GM18861 (cell line): ENCODE measurements at regions not wholly inside any gene's neighbourhood (a gene's known extent, or its start where the extent isn't known, plus 50 kb on each side); places are given as distances from the start of the nearest gene placed in this dataset.

Experiments
- ATAC-seq: cut with Tn5 transposase; IDR thresholded peaks from one replicate; pipeline ENCODE4 v1.9.1; 2021; ENCODE audit not compliant: unreplicated experiment

DNA sequence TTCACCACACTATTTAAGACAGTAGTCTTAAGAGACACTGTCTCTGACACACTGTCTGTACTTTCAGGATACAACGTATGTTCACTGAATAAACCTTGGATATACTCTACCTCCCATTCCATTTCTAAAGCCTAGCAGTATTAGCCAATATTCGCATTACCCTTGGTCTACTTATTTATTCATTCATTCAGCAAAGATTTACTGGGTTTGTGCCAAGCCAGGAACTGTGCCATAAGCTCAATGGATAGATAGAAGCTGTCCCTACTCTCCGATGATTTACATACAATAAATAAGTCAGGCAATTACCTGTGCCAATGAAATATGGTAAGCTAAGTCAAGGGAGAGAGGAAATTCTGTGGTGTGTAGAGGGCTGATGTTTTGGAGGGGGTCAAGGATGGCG is 195.2 kb upstream of the RAB4A start:
- ATAC-seq: no peak

DNA sequence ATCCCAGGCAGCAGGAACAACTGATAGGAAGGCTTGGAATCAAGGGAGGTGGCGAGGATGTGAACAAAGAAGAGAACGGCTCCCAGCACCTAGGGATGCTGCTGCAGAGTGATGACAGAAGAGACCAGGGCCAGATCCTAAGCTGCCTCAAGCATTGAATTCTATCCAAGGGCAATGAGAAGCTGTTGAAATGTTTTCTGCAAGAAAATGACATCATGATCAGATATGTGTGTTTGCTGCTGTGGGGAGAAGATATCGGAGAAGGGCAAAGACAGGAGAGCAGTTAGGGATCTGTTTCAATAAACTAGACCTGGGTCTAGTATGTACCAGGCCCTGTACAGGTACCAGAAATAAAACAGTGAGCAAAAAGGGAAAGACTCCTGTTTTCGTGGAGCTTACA is 194.7 kb upstream of the RAB4A start:
- ATAC-seq: no peak

DNA sequence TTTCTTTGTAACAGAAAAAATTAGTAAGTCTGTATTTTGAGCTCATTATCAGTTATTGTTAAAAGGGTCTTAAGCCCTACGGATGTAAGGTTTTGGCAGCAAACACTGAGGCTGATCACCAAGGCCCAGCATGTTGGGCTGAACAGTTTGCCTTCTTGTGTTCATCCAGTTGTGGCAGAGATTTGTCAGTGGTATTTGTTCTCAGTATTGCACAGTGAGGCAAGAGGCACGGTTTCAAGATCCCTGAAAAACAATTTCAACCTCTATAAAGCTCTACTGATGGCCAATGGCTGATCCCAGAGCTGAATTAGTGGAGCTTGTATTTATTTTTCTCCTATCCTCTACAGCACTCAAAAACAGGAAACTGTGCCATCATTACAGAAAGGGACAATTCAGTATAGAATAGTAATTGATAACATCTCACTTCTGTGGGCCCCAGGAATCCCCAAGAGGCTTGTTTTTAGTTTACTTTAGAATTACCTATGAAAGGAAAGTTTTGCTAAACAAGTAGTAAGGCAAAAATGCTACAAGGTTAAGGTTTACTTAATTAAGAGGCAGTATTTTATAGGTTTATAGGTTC is 191.8 kb upstream of the RAB4A start:
- ATAC-seq: no peak

DNA sequence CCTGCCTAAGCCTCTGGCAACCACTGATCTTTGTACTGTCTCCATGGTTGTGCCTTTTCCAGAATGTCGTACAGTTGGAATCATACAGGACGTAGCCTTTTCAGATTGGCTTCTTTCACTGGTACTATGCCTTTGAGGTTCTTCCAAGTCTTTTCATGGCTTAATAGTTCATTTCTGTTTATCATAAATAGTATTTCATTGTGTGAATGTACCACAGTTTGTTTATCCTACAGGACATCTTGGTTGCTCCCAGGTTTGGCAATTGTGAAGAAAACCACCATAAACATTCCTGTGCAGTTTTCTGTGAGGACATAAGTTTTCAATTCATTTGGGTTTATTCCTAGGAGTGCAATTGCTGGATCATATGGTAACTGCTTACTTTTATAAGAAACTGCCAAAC is 190.6 kb upstream of the RAB4A start:
- ATAC-seq: no peak

DNA sequence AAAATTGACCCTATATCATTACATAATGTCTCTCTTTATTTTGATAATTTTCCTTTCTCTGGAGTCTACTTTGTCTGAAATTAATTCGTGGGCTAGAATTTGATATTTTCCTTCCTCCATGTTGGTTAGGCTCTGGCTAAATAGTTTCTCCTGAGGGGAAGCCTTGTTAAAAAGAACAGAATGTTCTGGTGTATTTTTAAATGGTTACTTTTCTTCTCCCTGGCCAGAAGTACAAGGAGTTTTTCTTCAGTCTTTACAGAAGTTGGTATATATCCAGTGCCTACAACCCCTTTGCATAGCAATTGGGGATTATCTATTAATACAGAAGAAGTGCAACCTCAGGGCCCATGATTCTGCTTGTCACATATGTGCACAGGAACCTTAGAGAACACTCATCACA is 185.6 kb upstream of the RAB4A start:
- no peak for ATAC-seq

DNA sequence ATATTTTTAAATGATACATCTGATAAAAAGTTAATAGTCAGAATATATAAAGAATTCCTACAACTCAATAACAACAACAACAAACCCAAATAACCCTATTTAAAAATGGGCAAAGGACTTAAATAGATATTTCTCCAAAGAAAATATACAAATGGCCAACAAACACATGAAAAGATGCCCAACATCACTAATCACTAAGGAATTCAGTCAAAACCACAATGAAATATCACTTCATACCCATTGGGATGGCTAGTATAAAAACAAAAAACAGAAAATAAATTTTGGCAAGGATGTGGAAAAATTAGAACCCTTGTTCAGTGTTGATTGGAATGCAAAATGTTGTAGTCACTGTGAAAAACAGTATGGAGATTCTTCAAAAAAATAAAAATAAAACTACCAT is 184.8 kb upstream of the RAB4A start:
- no peak for ATAC-seq

DNA sequence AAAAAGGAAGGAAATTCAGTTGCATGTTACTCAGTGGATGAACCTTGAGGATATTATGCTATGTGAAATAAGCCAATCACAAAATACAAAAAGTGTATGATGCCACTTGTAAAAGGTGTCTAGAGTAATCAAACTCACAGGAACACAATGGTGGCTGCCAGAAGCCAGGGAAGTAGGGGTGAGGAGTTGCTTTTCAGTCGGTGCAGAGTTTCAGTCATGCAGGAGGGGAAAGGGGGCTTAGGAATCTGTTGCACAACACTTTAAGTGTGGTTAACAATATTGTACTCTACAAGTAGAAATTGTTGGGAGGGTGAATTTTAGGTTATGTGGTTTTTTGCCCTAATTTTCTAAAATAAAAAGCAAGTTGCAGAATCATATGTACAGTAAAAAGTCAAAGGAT is 184.2 kb upstream of the RAB4A start:
- ATAC-seq: no peak

DNA sequence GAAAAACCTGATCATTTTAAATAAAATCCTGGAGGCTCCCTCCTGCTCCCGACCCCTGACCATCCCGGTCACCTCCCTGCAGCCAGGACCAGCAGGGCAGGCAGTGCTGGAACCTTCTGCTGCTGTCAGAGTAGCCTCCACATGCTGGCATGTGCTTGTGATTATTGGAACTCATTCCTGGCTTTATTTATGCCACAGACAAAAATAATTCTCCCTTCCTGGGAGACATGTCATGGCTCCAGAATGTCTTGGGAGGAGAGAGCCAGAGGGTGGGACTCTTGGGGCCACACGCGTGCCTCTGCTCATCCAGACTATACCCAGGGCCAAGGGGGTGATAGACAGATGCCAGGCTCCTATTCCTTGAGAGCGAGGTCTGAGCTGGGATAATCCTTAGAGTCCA is 183.6 kb upstream of the RAB4A start:
- no peak for ATAC-seq

DNA sequence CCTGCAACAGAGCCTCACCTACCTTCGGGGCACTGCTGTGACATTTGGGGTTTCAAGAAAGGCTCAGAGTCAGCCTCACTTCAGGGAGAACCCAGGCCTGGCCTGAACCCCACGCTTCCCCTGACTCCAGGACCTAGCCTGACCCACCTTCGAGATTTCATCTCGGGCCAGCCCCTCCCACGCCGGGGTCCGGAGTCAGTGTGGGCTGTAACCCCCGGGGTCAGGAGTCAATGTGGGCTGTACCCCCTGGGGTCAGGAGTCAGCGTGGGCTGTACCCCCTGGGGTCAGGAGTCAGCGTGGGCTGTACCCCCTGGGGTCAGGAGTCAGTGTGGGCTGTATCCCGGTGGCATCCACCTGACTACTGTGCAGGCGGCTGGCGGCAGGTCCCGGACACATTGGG is 183.0 kb upstream of the RAB4A start:
- no peak for ATAC-seq

DNA sequence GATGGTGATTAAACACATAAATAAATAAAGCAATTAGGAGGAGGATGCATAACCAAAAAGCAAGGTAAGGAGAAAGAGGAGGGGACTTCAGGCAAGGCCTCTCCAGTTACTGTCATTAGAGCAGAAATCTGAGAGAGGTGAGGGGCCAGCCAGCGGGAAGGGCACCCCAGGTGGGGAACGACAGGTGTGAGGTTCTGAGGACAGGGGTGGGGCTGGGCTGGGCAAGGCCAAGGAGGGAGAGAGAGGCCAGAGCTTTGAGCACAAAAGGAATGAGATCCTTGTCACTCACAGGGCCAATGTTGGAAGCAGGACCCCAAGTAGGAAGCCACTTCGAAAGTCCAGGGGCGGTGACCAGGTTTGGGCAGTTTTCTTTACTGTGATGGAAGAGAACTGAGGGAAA is 182.2 kb upstream of the RAB4A start:
- ATAC-seq: no peak

DNA sequence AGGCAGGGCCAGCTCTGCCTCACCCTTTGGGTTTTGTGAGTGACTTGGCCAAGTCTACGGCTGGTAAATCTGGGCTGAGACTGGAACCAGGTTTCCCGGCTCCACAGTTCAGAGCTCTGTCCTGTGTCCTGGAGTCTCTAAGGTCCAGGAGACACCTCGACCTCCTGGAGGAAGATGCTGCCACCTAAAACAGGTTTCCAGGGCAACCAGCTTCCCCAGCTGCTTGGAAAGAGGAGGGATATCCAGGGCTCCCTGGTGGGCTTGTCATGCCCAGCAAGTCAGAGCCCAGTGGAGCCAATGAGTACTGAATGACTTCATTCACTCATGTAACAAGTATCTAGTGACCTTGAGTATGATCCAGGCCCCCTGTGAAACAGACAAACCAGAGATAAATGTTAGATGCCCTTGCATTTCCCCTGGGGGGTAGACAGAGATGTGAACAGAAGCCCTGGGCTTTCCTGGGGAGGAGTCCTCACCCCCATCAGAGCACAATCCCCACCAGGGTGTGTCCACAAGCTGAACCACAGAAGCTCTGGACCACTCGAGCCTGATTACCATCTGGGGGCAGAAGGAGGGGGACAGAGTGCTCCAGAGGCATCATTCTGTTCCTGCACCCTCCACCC is 181.2 kb upstream of the RAB4A start:
- no peak for ATAC-seq

DNA sequence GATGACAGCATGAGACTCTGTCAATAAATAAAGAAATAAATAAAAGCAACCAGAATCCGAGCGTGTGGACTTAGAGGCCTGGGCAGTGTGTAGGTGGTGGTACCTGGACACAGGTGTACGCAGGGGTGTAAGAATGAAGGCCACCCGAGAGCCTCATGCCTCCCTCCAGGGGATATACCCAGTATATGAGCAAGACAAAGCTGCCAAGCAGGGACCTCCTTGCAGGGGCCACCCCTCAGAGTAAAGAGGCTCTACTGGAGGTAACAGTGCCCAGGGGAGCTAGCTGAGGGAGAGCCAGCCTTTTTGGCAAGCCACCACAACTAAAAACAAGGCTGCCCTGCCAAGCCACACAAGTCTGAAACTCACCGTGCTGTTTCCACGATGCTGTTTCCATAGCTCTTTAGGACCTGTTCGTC is 179.2 kb upstream of the RAB4A start:
- no peak for ATAC-seq

DNA sequence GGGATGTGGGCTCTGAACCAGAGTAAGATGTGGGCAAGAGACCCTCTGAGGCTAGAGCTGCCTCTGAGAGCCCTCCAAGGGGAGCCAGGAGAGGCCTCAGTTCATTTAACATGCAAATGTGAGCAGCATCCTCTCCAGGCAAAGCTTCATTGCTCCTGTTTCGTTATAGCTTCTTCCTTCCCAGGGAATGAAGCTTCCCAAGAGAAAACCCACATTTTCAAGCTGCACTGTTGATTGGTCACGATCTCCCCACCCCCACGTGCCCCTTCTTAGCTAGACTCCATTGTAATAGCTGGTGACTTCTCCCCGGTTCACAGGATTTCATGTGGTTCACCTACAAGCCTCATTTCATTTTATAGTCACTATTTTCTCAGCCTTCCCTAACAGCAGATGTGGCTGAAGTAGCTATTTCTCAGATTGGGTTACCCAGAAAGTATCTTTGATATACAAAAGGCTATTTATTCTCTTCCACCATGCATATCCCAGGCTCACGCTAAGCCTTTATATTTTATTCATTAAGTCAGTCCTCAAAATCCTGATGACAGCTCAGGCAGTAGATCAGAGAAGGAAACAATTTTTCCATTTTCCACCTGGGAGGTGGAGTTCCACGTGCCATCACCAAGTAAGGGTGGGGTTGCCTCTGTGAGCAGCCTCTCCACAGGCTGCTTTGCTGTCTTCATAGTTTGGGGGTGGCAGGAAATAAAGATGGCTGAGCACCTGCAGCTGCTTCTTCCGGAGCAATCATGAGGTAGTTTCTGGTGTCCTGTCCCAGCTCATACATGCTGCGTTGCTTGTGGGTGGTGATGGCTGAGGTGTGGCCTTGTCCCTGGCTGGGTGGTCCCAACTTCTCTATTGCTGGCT is 178.3 kb upstream of the RAB4A start:
- ATAC-seq: no peak

DNA sequence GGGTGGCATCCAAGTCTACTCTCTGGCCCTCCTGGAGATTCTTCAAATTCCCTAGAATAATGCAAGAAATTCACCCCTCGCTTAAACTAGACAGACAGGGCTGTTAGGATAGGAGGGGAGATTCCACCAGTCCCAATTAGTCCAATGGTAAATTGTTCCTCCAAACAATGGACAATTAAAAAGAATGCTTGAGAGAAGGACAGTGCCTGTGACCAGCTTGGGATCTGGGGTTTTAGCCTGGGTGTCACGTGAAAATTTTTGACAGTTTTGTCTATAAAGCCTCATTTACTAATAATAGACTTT is 177.7 kb upstream of the RAB4A start:
- no peak for ATAC-seq

DNA sequence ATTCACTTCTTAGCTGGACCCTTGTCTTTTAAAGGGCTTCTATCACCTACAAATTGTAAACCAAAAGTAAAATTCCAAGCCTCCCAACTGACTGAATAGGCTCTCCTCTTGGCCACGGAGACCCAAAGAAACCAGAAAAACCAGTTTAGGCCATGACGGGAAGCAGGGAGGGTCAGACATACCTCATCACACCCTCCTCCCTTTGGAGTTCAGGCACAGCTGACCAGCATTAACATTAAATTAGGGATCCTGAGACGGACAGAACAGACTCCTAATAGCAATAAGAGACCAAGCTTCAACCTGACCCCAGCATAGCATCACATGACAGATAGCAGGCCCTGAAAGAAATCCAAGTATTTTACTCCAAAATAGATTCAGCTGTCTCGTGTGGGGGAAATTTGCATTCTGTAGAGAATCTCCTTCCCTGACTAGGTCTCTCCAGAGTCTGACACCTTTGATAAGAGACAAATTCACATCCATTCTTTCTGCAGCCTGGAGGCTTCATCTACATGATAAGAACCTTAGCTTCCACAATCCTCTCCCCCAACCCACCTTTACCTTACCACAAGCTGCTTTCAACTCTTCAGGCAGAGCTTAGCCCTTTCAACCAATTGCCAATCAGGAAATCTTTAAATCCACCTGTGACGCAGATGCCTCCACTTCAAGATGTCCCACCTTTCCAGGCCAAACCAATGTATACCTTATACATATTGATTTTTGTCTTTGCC is 177.1 kb upstream of the RAB4A start:
- no peak for ATAC-seq

DNA sequence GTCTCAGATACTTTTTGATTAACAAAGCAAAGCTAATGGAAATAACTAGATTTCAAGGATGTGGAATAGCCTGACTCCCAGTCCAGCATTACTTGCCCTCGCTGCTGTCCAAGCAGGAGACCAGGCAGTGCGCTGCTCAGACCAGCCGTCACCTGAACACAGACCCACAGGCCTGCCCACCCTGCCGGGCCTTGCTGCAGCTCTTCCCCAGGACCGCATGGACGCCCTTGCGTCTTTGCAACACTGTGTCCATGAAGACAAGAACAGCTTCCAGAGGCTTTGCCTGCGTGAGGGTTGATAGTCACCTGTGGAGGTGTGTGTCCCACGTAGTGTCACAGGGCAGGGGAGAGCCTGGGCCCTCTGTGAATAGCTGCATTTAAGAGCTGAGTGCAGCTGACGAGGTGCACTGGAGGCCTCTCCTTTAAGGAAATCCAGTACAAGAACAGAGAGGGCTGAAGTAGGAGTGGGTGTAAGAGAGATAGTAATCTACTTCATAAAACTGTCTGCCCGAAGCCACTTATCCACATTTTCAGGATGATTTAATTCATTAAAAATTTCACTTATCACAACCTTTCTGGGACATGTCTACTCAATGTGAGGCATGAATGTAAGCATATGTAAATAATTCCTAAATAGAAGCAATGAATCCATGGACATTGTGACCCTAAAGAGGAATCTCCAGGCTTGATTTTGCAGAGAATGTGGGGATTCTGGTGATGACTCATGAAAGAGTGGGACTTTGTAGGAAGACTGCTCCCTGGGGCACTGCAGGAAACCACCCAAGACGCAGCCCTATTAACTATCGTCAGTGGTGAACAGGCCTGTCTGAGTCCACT is 176.2 kb upstream of the RAB4A start:
- no peak for ATAC-seq

DNA sequence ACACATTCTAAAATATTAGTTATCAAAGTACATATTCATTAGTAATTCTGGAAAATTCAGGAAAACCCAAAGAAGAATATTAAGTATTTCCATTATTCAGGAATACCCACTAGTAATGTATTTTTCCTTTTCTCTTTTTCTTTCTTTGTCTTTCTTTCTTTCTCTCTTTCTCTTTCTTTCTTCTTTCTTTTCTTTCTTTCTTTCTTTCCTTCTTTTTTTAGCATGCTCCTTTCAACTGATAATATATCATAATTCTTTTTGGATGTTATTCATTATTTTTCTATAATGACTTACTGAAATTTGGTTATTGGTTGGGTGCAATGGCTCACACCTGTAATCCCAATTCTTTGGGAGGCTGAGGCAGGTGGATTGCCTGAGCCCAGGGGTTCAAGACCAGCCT is 175.6 kb upstream of the RAB4A start:
- no peak for ATAC-seq

DNA sequence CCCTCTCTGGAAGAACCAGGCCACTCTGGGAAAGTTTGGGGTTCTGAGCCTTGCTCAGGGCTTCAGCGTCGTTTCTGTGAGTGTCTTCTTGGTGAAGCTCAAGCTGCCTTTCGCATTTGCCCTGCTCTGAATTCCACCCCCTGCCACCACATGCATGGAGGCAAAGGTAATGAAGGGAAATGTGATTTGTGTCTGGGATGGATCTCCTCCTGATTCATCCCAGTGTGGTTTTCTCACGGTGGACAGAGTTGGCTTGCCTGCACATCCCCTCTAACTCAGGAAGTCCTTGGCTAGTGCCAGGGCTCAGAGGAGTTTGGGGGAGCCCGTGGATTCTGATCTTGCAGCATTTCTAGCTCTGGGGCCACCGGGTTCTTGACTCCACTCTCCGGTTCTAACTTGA is 173.6 kb upstream of the RAB4A start:
- ATAC-seq: no peak

DNA sequence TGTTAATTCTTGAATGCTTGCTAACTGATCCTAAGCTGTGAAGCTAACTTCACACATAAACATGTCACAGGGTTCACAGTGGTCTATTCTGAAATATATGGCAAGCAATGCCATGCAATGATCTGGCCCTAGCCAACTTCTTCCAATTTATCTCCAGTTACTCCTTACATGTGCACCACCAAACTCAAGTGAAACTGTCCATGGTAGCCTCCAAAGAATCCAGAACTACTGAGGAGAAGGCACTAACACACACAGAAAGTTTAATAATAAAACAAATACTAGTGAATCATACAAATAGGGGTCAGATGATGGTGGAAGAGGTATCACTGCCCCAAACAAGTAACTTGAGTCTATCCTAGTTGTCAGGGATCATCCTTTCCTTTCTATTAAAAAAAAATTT is 172.6 kb upstream of the RAB4A start:
- ATAC-seq: no peak

DNA sequence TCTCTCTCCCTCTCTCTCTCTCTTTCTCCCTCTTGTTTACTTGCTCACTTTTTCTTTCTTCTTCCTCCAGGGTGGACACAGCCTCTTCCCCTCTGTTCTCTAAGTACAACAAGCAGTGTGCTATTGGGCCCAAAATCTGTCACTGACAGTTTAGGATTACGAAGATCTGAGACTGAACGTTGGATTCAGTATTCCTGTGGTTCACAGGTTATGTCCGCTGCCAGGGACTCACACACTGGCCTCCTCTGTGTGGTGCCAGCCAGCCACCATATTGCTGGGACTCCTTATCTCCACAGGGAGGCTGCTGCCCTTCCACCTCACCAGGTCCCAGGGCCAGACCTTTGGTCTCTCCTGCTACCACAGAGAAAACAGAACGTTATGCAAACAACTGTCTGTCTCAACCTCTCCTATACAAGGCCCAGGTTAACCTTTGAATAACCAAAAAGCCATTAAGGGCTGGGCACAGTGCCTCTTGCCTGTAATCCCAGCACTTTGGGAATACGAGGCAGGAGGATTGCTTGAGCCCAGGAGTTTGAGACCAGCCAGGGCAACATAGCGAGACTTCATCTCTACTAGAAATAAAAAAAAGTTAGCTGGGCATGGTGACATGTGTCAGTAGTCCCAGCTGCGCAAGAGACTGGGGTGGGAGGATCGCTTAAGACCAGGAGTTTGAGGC is 171.9 kb upstream of the RAB4A start:
- ATAC-seq: no peak
